ENCODE measurements at regions not wholly inside any gene's neighbourhood (a gene's known extent, or its start where the extent isn't known, plus 50 kb on each side); places are given as distances from the start of the nearest gene placed in this dataset.
"Not testable (repeated sequence)": the region's sequence is repeated elsewhere in the genome, so short reads cannot be mapped to it uniquely, and the experiment has no call there.

DNA sequence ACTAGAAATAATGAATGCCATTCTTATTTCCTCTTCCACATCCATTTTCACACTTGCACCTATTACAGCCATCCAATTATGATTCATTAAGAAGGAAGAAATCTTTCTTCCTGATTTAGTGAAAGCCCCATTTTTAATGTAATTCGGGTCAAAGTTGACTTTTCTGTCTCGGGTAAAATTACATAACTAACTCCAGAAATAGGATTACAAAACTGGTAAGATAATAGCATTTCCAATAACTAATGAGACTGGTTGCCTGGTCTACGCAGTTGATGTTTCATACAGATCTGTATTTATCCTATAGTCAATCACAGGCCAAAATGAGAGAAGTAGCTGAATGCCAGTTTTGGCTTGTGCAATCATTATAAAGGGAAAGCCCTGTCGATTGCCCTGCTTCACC lies 651.5 kb upstream of the NRP1 start:
- no peak for ATAC-seq
- no peaks in the 10 kb centered on the region for H3K4me1 ChIP-seq (ENCODE audit: control insufficient read depth, insufficient read depth, low read length)
- no peak for DNase-seq
- H3K9me3 ChIP-seq (ENCODE audit: control insufficient read depth, low read length), result no peaks in the 10 kb centered on the region
- H3K27ac ChIP-seq (ENCODE audit: low read length), result no peak overlapping the region
- 90% methylated on average over 4 of the region's 4 CpGs for WGBS
- no peaks in the 10 kb centered on the region for H3K27me3 ChIP-seq (ENCODE audit: control insufficient read depth, insufficient read depth)
- no peak overlapping the region for H3K4me3 ChIP-seq (ENCODE audit: low read length)
- intact Hi-C loops (cut with DNase I), result no loop called here

DNA sequence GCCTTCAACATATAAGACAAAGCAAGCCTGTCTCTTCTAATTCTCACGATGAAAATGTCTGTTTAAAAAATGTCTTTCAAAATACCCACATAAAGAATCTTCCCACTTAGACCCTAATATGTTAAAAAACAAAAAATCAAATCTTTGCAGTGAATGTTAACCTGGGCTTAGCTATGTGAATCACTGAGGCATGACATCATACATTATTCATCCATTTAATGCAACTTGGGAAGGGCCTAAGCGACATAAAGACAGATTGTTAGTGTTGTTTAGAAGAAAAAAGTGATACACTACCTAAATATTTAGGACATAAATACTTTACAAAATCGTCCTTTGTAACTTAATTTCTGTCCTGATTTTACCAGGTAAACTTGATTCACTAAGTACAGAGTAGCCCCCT lies 648.5 kb upstream of the NRP1 start:
- WGBS, result 71% methylated on average over 3 of the region's 3 CpGs
- no peak overlapping the region for H3K4me3 ChIP-seq (ENCODE audit: low read length)
- no peak for DNase-seq
- no peaks in the 10 kb centered on the region for H3K27me3 ChIP-seq (ENCODE audit: control insufficient read depth, insufficient read depth)
- H3K9me3 ChIP-seq (ENCODE audit: control insufficient read depth, low read length), result no peaks in the 10 kb centered on the region
- intact Hi-C loops (cut with DNase I), result no loop called here
- no peaks in the 10 kb centered on the region for H3K4me1 ChIP-seq (ENCODE audit: control insufficient read depth, insufficient read depth, low read length)
- no peak overlapping the region for H3K27ac ChIP-seq (ENCODE audit: low read length)
- ATAC-seq, result no peak

DNA sequence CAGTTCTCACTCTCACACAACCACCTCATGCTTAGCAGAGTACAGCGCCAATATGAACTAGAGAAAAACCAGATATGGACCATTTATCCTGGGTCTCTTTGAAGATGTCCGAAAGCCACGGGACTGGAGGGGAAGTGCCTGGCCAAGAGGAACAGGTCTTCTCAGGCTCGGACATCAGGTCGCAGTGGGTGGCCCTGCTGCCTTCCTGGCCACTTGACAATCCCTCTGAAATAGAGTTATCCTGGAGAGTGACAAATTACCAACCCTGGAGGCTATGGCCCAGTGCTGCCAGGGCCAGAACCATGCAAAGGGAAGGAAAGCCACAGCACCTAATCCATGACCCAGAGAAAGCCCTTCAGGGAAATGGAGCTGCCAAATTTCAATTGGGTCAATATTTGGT lies 646.8 kb upstream of the NRP1 start:
- intact Hi-C loops (cut with DNase I), result no loop called here
- WGBS, result 94% methylated on average over 5 of the region's 5 CpGs
- DNase-seq (no peak), ATAC-seq (no peak)
- H3K9me3 ChIP-seq (ENCODE audit: control insufficient read depth, low read length), result no peaks in the 10 kb centered on the region
- H3K27me3 ChIP-seq (ENCODE audit: control insufficient read depth, insufficient read depth), result no peaks in the 10 kb centered on the region
- no peaks in the 10 kb centered on the region for H3K4me1 ChIP-seq (ENCODE audit: control insufficient read depth, insufficient read depth, low read length)
- H3K27ac ChIP-seq (ENCODE audit: low read length), result no peak overlapping the region
- no peak overlapping the region for H3K4me3 ChIP-seq (ENCODE audit: low read length)

DNA sequence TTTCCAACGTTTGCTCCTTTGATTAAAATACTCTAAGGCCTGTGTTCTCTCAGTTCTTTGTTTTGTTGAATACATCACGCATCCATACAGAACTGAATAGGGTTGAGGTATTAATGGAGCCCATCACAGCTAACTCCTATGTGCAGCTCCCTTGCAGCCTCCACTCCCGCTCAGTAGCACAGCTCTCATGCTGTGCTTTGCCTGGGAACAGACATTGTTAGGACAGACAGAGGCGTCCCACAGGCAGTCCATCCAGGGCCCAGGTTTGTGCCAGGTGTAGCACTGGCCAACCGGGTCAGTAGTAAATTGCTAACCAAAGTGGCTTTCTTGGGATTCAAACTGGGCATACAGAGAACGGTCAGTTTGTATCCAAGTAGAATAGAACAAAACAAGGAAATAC lies 644.7 kb upstream of the NRP1 start:
- Histone ChIP-seq H3K4me3 (ENCODE audit: low read length) (no peak overlapping the region), H3K27me3 (ENCODE audit: control insufficient read depth, insufficient read depth) (no peaks in the 10 kb centered on the region), H3K27ac (ENCODE audit: low read length) (no peak overlapping the region), H3K4me1 (ENCODE audit: control insufficient read depth, insufficient read depth, low read length) (no peaks in the 10 kb centered on the region), H3K9me3 (ENCODE audit: control insufficient read depth, low read length) (no peaks in the 10 kb centered on the region)
- DNase-seq, result no peak
- intact Hi-C loops (cut with DNase I), result no loop called here
- 91% methylated on average over 6 of the region's 6 CpGs for WGBS
- ATAC-seq, result no peak

DNA sequence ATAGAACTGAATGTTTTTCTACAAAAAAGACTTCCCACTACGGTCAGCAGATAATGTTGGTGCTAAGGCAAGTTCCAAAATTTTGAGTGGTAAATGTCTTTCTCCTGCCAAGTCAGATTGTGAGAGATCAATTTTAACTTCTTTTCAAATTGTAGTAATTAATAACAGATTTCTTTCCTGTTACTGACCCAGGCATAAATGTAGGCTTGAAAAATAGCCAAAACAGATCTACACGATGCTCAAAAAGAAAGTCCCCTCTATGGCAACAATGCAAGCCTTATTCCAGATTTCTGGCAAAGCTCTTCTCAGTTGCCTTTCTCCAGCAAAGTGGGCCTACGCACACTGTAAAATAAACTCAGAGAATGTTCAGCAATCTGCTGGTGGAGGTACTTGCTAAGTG lies 641.0 kb upstream of the NRP1 start:
- no peaks in the 10 kb centered on the region for H3K27me3 ChIP-seq (ENCODE audit: control insufficient read depth, insufficient read depth)
- H3K4me3 ChIP-seq (ENCODE audit: low read length), result no peak overlapping the region
- no peaks in the 10 kb centered on the region for H3K4me1 ChIP-seq (ENCODE audit: control insufficient read depth, insufficient read depth, low read length)
- WGBS, result 59% methylated on average over 3 of the region's 3 CpGs
- DNase-seq (no peak), ATAC-seq (no peak)
- intact Hi-C loops (cut with DNase I), result no loop called here
- H3K9me3 ChIP-seq (ENCODE audit: control insufficient read depth, low read length), result no peaks in the 10 kb centered on the region
- H3K27ac ChIP-seq (ENCODE audit: low read length), result no peak overlapping the region

DNA sequence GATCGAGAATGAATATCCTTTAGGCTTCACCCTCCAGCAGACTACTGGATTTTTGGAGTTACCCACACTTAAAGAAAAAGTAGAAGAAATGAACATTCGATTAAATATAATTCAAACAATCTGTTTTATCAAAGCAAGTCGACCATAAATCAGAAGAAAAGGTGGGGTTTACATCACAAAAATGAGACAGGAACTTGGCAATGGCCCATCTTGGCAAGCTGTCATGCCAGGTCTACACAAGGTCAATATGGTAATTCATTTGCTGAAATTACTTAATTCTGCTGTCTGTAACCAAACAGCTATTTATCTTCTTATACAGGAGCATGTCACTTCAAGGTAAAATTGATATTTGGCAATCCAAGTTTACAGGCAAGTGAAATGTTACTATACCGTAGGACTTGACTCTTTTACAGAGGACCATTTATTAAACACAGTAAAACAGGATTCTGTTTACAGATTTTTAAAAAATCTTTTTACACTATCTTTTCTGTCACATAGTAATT lies 640.6 kb upstream of the NRP1 start:
- Histone ChIP-seq H3K9me3 (ENCODE audit: control insufficient read depth, low read length) (no peaks in the 10 kb centered on the region), H3K27me3 (ENCODE audit: control insufficient read depth, insufficient read depth) (no peaks in the 10 kb centered on the region), H3K4me3 (ENCODE audit: low read length) (no peak overlapping the region), H3K27ac (ENCODE audit: low read length) (no peak overlapping the region), H3K4me1 (ENCODE audit: control insufficient read depth, insufficient read depth, low read length) (no peaks in the 10 kb centered on the region)
- intact Hi-C loops (cut with DNase I), result no loop called here
- WGBS, result 74% methylated on average over 4 of the region's 4 CpGs
- no peak for DNase-seq
- no peak for ATAC-seq

DNA sequence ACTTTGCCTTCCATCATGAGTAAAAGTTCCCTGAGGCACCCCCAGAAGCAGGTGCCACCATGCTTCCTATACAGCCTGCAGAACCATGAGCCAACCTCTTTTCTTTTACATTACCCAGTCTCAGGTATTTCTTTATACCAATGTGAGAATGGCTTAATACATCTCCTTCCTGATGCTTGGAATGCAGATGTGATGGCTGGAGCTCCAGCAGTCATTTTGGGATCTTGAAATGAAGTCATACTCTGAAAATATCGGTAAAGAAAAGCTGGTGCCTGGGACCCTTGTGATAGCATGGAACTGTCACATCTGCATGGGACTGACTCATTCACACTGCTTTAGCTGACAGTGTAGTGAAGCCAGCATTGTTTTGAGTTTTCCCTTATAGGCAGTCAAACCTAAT lies 634.5 kb upstream of the NRP1 start:
- Histone ChIP-seq H3K9me3 (ENCODE audit: control insufficient read depth, low read length) (no peaks in the 10 kb centered on the region), H3K27me3 (ENCODE audit: control insufficient read depth, insufficient read depth) (no peaks in the 10 kb centered on the region), H3K27ac (ENCODE audit: low read length) (no peak overlapping the region), H3K4me1 (ENCODE audit: control insufficient read depth, insufficient read depth, low read length) (no peaks in the 10 kb centered on the region), H3K4me3 (ENCODE audit: low read length) (no peak overlapping the region)
- DNase-seq, result no peak
- 100% methylated on average over 1 of the region's 1 CpG for WGBS
- ATAC-seq, result no peak
- intact Hi-C loops (cut with DNase I), result no loop called here

DNA sequence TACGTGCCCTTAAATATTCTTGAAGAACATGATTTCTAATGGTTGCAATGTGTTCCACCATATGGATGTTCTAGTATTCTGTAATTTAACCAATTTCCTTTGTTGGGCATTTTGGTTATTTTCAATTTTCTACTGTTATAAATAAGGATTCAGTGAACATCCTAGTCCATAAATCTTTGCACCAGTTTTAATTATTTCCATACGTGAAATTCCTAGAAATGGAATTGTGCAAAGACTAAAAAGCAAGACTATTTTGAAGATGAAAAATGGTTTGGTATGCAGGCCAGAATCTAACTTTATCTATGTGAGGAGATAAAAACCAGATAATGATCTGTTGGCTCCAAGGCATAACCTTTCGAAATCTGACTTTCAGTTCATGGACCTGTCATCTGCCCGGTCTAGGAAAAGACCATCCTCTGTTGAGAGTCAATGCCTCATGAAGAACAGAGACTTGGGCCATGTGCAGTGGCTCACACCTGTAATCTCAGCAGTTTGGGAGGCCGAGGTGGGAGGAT lies 633.2 kb upstream of the NRP1 start:
- intact Hi-C loops (cut with DNase I), result no loop called here
- 94% methylated on average over 5 of the region's 5 CpGs for WGBS
- Histone ChIP-seq H3K9me3 (ENCODE audit: control insufficient read depth, low read length) (no peaks in the 10 kb centered on the region), H3K27me3 (ENCODE audit: control insufficient read depth, insufficient read depth) (no peaks in the 10 kb centered on the region), H3K4me3 (ENCODE audit: low read length) (no peak overlapping the region), H3K4me1 (ENCODE audit: control insufficient read depth, insufficient read depth, low read length) (no peaks in the 10 kb centered on the region), H3K27ac (ENCODE audit: low read length) (no peak overlapping the region)
- DNase-seq (no peak), ATAC-seq (no peak)

DNA sequence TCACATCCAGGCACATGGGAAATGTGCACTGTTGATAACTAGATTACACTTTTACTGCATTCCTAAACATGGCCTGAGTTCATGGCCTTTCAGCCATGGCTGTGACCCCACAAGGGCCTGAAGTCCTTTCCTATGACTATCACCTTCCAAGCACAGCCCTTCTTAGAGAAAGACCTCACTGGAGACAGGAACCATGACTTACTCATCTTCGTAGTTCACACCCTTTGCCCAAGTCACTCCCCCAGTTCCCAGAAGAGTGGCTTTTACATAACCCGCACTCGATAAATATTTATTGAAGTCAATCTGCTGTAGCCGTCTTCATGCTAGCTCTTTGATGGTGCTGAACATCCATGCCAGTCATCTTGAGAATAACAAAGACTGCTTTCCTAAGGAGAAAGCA lies 632.5 kb upstream of the NRP1 start:
- intact Hi-C loops (cut with DNase I), result no loop called here
- ATAC-seq (no peak), DNase-seq (no peak)
- 96% methylated on average over 4 of the region's 4 CpGs for WGBS
- Histone ChIP-seq H3K4me3 (ENCODE audit: low read length) (no peak overlapping the region), H3K27me3 (ENCODE audit: control insufficient read depth, insufficient read depth) (no peaks in the 10 kb centered on the region), H3K27ac (ENCODE audit: low read length) (no peak overlapping the region), H3K9me3 (ENCODE audit: control insufficient read depth, low read length) (no peaks in the 10 kb centered on the region), H3K4me1 (ENCODE audit: control insufficient read depth, insufficient read depth, low read length) (no peaks in the 10 kb centered on the region)

DNA sequence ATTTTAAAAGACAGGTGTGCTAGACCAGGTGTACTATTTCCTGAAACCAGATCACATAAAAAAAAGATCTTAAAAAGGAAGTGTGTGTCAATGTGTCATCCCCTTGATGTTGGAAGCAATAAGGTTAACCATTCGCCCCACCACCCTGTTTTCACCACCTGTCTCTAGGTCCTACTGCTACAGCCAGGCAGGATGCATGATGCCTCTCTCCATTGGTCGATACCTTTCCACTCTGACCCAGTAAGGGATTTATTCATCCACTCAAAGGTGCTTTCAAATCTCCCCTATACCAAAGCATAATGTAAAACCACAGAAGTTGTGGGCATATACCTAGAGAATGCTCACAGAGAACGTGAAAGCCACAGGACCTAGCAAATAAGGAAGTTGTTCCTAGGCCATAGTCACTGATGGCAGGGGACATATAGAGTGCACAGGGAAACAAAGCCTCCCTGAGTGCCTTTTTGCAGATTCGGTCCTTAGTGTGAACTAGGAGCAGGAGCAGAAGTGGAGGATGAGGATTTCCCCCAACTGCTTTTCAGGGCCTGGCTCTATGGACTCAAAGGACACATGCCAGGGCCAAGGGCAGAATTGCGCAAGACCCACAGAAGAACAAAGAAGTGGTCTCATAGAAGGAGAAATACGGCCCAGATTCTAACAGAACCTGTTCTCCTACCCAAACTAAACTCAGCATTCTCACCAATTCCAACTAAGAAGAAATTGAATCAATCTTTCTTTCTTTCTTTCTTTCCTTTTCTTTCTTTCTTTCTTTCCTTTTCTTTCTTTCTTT lies 631.5 kb upstream of the NRP1 start:
- H3K27me3 ChIP-seq (ENCODE audit: control insufficient read depth, insufficient read depth), result no peaks in the 10 kb centered on the region
- peak in 2 of 3 donors; percentile 29 to 66 for DNase-seq
- H3K4me3 ChIP-seq (ENCODE audit: low read length), result no peak overlapping the region
- intact Hi-C loops (cut with DNase I), result no loop called here
- no peak overlapping the region for H3K27ac ChIP-seq (ENCODE audit: low read length)
- ATAC-seq, result no peak
- 82% methylated on average over 6 of the region's 6 CpGs for WGBS
- H3K4me1 ChIP-seq (ENCODE audit: control insufficient read depth, insufficient read depth, low read length), result no peaks in the 10 kb centered on the region
- H3K9me3 ChIP-seq (ENCODE audit: control insufficient read depth, low read length), result no peaks in the 10 kb centered on the region

DNA sequence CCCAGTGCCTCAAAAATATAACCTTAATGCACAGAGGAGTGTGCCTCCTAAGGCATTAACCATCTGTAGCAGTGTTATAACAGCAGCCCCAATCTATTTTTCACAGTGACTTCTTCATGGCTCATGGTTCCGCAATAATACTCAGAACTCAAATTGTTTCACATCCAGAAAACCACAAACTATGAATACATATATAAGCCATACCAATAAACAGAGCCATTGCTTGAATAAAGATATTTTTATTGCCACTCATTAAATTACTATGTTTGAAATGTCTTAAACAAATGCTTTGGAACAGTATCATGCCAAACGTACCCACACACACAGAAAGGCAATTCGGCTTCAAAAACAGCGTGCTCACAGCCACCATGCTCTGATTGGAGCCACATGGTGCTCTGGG lies 629.3 kb upstream of the NRP1 start:
- no peaks in the 10 kb centered on the region for H3K27me3 ChIP-seq (ENCODE audit: control insufficient read depth, insufficient read depth)
- H3K4me1 ChIP-seq (ENCODE audit: control insufficient read depth, insufficient read depth, low read length), result no peaks in the 10 kb centered on the region
- 95% methylated on average over 4 of the region's 4 CpGs for WGBS
- H3K9me3 ChIP-seq (ENCODE audit: control insufficient read depth, low read length), result no peaks in the 10 kb centered on the region
- no peak overlapping the region for H3K4me3 ChIP-seq (ENCODE audit: low read length)
- intact Hi-C loops (cut with DNase I), result no loop called here
- no peak overlapping the region for H3K27ac ChIP-seq (ENCODE audit: low read length)
- DNase-seq, result no peak
- ATAC-seq, result no peak

DNA sequence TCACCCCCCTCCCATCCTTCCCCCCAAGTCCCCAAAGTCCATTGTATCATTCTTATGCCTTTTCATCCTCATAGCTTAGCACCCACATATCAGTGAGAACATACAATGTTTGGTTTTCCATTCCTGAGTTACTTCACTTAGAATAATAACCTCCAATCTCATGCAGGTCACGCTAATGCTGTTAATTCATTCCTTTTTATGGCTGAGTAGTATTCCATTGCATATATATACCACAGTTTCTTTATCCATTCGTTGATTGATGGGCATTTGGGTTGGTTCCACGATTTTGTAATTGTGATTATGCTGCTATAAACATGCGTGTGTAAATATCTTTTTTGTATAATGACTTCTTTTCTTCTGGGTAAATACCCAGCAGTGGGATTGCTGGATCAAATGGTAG lies 621.9 kb upstream of the NRP1 start:
- H3K4me1 ChIP-seq (ENCODE audit: control insufficient read depth, insufficient read depth, low read length); H3K27me3 ChIP-seq (ENCODE audit: control insufficient read depth, insufficient read depth); H3K27ac ChIP-seq (ENCODE audit: low read length); H3K4me3 ChIP-seq (ENCODE audit: low read length); DNase-seq; intact Hi-C loops (cut with DNase I); ATAC-seq; H3K9me3 ChIP-seq (ENCODE audit: control insufficient read depth, low read length): not testable (repeated sequence)
- WGBS, result 88% methylated on average over 4 of the region's 4 CpGs

All from right cardiac atrium (tissue), 5 donors.